HG03196 (cell line): ENCODE measurements at regions not wholly inside any gene's neighbourhood (a gene's known extent, or its start where the extent isn't known, plus 50 kb on each side); places are given as distances from the start of the nearest gene placed in this dataset.

Source experiments
- ATAC-seq: cut with Tn5 transposase; IDR thresholded peaks from one replicate; pipeline ENCODE4 v1.9.1; 2021; ENCODE audit not compliant: unreplicated experiment

DNA sequence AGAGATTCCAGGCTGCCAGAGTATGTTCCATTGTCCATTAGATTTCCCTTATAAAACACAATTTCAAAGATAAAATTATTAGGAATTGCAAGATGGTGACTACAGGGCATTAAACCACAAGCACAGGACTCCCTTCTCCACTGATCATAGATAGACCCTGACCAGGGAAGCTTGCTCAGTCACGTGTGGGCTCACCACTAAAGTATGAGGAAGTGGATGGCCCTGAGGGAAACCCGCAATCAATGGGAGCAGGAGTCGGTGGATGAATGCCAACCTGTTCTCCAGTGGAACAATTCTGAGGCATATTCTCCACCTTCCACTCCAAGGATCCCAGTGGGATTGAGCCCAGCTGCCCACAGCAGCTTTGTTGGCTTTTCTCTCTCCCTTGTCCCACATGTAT, 515.7 kb downstream of the BCOR start:
- no peak for ATAC-seq

DNA sequence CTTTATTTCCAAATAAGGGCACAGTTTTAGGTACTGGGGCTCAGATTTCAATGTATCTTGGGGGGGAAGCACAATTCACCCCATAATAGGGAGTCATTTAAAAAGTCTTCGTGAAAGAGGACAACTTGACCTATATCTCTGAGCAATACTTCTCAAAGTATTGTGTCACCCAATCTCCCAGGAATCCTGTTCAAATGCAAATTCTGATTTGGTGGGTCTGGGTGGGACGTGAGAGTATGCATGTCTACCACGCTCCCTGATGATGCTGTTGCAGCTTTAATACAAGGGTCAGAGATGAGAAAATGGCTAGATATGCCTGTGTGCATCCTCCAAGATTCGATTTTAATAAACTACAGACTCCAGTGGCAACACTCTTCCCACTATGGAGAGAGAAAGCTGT, 514.8 kb downstream of the BCOR start:
- no peak for ATAC-seq

DNA sequence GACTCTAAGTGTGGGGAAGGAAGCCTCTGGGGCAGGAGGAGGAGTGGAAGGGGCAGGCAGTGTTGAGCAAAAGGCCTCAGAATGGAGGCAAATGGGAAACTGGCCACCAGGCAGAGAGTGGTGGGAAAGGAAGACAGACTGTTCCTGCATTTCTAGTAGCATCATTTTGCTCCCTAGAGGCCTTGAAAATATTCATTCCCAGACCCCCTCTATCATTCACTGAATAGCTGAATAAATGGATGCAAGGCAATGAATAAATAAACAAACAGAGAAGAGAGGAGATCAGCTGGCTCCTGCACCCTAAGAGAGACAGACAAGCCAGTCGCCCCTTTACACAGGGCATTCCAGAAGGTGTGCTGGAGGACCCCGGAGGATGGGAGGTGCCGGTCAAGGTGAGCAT, 511.9 kb downstream of the BCOR start:
- no peak for ATAC-seq

DNA sequence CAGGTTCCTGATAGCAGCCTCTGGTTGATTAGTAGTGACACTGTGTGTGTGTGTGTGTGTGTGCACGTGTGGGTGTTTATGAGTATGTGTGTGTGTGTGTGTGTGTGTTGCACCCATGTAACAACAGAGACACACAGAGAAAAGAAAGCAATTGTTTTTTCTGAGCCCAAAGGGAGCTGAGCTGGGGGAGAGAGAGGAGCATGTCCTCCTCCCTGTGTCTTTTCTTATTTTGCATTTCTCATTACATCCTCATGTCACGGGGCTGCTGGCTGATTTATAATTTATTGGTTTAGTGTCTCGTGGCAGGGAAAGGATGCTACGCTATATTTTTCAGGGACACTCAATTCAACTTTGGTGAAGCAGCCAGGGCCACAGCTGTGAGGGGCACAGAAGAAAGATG, 511.4 kb downstream of the BCOR start:
- ATAC-seq: no peak

DNA sequence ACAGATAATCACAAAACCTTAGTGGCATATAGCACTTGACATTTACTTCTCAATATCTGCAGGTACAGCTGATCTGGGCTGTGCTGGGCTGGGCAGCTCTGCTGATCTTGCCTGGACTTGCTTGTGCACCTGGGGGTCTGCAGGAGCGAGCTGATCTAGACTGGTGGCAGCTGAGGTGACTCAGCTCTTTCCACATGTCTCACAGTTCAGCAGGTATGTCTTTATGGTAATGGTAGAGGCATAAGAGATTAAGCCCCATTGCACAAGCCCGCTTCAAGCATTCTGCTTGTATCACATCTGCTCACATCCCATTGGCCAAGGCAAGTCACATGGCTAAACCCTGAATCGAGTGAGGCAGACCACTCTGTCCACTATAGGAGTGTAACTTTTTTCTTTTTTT, 506.7 kb downstream of the BCOR start:
- ATAC-seq: no peak

DNA sequence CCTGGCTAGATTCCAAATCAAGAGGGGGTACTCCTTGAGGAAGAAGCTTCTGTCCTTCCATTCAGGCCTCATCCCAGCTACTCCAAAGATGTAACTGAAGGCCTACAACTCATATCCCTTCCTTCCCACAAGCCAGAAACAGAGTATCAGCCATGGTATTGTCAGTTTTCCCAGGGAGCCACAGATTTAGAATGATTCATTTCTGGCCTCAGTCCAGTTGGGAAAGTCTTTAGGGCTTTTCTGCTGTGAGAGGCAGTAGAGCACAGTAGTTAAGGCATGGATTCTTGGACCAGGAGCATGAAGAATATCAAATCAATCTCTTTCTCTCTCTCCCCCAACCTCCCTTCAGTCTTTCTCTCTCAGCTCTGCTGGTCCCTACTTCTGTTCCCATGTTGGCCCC, 505.0 kb downstream of the BCOR start:
- no peak for ATAC-seq

DNA sequence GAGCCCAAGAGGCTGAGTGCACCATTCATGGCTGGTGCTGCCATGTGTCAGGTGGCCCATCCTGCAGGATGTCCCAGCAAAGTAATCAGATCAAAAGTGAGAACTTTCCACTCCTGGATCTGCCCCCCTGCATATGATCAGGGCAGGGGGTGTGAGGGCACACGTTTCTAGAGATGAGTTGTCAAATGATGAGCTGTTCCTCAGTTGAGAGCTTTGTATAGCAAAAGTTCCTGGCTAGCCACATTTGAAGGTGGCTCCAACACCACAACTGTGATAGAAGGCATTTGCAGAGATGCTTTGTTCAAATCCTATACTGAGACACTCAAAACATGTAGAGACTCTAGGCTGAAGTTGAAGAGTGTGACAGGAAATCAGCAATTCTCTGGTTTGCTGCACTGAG, 501.8 kb downstream of the BCOR start:
- no peak for ATAC-seq

DNA sequence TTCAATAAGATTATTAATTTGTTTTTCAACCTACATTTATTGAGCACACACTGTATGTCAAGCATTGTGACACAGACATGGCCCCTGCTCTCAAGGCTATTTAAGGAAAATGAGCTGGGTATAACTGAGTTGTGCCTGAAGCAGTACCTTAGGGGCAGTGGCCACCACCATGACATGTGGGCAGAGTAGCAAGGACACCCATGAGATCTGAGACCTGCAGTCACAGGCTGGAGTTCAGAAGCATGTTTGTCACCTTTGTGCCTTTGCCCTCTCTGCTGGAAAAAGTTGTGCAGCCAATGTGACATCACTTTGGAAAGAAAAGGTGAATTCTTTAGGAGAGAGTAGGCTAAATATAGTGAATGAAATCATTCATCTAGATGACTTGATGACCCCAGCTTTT, 501.3 kb downstream of the BCOR start:
- no peak for ATAC-seq

DNA sequence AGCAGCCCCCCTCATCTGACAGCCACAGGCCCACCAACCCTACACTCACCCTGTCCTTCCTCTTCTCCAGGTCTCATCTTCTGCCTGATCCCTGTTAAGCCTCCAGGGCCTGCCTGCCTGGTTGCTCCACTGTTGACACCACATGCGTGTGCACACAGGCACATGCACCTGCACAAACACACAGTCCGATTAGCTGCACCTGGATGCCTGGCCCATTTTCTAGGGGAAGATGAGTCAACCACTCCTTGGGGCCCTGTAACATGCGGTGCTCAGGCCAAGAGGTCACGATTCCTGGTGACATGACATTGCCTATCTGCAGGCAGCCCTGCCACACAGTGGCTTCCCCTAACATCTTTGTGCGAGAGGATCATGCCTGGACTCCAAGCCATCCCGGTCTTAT, 498.4 kb downstream of the BCOR start:
- no peak for ATAC-seq

DNA sequence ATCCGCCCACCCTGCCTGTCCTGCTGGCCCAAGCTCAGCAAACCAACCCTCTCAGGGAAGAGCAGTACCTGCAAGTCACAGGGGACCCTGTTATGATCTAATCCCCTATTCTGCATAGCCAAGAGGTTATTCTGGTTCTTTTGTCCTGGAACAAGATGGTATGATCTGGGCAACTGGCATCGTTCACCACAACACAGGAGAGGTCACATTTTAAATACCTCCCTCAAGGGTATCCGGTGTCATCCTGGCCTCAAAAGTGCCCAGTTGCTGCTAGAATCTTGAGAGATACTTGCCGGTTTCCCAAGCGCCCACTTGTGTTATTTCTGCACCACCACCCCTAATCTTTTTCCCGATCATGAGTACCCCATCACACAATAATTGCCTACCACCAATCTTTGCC, 497.5 kb downstream of the BCOR start:
- ATAC-seq: no peak

DNA sequence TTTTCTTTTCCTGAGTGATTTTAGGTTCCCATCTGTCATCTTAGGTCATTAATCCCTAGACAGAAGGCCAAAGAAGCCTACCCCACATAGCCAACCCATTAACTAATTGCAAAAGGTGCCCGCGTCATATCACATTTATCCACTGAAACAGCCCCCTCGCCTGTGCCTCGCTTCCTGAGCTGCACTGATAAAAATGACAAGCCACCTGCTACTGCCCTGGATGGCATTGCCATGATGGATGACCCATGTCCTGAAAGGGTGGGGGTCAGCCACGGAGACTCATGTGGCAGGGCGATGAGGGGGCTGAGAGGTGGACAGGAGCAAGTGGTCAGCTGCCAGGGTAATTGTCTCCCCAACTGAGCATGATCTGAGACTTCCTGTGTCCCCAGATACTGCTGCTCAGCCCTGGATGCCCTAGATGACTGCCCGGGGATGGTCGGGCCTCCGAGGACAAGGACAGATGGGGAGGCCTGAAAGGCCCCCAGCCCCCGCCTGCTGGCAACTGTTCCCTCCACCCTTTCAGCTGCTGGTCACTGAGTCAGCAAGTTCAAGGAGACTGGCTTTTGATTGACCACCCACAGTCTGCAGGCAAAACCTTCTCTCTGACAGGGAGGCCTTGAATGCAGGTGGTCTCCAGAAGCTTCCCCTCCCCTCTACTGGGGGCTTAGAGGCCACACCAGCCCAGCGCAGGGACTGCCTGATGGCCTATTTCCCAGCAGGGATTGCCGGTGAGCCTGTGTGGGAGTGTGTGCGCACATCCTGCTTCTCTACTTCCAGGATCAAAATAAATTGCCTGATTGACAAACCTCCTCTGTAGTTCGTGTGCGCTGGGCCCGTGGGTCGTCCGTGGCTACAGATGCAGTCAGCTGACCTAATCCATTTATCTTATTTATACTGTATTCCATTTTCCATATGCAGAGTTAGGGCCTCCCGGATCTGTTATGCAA, 496.3 kb downstream of the BCOR start:
- ATAC-seq: no peak

DNA sequence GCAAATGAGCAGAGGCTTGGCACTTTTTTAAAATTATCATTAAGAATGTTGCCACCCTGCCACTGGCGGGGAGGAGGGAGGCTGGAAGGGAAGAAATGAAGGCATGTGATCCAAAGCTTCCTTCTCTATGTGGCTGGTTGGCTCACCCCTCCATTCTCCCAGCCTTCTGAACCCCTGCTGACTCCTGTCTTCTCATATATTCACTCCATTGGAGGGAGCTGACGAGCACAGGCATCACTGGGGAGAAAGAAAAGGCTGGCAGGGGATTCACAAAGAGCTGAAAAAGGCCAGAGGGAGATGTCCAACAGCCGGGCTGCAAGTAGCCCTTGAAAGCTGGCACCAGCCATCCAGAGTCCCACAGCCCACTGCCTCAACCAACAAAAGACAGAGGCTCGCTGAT, 495.6 kb downstream of the BCOR start:
- no peak for ATAC-seq

DNA sequence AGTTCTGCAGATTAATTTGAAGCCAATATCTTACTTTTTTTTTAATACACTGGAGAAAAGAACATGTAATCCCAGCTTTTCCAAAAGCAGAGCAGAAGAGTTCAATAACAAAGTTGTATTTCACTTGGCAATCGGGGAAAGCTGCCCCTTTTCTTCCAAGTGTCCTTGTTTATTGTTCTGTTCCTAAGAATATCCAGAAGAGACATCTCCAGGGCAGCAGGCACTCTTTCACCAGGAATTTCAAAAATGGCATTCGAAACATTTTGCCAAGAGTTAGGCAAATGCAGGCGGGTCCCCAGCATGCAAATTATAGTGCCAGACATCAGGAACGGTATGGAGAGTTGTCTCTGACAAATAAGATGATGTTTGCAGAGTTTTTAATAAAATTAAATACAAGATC, 494.5 kb downstream of the BCOR start:
- no peak for ATAC-seq

DNA sequence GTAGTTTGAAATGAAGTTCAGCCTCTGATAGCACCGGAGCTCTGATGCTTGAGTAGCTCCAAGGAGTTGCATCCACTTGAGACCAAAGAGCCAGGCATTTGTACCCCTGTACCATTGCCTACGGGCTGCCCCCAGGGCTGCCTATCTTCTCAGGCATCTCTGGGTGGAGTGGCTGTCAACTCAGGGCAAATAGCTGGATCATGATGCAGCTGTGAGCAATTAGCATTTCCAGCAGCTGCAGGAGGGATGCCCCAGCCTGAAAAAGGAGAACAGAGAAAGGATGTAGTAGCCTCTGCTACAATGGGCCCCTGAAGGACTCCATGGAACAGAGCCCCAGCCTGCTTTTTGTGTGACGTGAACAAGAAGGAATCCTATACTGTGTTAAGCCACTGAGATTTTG, 492.6 kb downstream of the BCOR start:
- no peak for ATAC-seq

DNA sequence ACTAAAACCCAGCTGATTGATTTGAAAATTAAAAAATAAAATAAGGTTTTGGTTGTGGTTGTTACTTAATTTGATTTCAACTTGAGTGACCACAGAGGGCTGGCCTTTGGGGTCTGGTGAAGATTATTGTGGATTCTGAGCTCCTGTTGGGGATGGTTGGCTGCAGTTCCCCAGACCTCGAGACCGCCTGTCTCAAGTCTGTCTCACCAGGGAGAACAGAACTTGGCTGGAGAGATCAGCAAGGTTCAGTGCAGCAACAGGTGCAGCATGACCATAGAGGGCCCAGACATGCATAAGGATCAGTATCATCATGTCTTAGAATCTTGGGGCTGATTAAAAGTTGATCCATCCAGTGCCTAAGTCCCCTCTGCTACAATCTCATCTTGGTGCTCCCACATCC, 491.9 kb downstream of the BCOR start:
- no peak for ATAC-seq

DNA sequence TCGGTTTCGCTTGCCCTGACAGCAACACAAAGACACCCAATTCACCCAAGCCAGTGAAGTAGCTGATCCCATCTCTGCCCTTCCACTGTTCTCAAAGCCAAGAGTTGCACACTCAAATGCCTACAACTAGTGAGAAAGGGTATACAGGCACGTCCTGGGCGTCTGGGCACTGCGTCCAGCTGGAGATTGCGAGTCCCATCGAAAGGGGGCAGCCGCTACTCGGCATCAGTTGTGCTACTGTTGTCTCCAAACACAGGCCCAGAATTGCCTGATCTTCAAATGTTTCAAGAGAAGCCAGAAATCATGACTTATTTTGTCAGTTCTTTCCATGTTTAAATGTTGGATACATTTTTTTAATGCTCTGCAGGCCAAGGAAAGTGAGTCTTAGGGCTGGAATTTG, 487.8 kb downstream of the BCOR start:
- no peak for ATAC-seq

DNA sequence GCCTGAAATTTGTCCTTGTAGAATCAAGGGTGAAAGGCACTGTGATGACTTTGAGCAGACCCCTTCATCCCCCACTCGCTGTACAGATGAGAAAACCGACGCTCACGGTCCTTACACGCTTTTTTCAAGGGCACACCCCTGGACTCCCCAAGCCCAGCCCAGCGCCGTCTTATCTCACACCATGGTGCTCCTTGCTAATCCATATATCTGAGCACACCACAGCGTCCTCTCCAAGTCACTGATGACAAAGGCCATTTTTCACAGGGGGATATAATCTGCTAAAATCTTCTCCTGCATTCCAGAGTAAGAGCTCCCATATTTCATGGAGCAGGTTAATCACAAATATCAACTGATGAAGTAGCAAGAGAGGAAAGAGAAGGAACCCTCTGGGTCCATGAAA, 486.3 kb downstream of the BCOR start:
- ATAC-seq: no peak

DNA sequence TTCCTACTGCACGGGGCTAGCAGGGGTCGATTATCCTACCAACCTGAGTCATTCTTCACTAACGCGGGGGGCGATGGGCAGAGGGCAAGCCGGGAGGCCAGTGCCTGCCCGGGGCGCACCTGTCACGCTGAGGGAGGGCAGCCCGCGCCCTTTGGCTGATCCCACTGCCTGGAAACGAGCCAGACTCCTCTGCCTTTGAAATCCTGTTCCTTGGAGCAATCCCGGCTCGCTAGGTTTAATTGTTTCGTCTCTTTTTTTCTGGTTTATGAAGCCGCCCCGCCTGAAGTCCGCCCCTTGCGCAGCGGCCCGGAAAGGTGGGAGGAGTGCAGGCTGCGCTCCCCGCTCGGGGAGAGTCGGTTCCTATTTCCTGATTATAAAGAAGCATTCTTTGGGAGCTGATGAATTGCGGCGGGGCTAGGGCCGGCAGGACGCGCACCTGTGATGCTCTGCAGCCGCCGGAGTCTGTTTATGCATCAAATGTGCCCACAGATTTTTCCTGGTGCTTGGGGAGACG, 484.2 kb downstream of the BCOR start:
- ATAC-seq: no peak

DNA sequence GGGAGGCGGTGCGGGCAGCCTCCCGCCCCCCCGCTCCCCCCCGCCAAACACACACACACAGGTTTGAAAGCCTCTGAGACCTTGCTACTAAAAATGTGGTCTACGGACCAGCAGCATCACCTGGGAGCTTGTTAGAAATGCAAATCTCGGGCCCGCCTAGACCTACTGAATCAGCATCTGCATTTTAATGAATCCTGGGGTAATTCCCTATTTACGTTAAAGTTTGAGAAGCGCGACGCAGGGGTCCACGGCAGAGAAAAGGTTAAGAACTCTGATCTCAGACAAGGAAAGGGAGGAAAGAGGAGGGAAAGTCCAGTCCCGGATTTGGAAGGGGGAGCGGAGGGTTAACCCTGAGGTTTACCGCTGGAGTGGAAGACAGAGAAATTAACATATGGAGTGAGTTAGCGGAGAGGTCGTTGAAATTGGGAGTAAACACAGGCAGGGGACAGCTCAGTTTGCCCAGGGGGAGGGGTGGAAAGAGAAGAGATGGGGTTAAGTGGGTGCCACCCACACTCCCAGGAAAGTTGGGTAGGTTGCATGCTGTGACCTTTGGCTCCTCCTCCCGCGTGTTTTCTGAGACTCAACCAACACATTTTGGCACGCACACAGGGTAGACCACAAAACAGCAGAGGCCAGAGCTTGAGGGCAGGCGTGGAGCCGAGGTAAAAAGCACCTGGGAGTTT, 483.6 kb downstream of the BCOR start:
- no peak for ATAC-seq

DNA sequence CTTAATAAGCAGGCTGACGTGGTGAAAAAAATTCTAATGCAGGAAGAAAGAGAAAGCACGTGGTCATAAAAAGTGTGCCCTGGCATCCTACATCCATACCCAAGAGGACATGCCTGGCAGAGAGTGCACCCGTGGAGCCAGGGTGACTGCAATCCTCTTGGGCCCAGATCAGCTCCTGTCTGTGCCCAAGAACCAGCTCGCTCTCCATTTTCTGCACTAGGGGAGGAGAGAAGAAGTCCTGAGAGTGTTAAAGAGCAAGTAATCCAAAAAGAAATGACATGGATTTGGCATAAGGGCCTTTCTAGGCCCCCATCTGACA, 483.1 kb downstream of the BCOR start:
- no peak for ATAC-seq

DNA sequence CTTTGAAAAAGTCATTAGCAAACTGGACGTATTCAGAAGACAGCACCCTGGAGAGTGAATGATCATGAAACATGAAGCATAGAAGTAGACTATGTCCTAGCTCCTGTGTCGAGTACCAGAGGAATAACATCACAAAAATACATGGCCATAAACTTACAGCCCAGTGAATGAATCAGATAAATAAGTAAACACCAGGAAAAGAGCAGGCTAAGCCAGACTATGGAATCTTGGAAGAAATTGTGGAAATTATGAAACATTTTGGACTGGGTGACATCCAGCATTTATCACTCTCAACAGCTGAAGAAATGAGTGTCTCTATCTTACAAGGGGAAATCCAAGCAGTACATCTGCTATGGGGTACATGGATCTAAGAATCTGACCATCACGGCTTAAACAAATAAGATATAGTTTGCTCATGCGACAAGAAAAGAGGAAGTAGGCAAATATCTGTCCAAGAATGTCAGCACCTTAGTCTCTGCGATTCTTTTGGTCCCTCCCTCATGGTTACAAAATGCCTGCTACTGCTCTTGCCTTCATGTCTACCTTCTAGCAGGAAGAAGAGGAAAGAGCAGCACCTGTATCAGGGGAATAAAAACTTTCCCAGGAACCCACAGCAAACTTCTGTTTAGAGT, 481.5 kb downstream of the BCOR start:
- ATAC-seq: no peak

DNA sequence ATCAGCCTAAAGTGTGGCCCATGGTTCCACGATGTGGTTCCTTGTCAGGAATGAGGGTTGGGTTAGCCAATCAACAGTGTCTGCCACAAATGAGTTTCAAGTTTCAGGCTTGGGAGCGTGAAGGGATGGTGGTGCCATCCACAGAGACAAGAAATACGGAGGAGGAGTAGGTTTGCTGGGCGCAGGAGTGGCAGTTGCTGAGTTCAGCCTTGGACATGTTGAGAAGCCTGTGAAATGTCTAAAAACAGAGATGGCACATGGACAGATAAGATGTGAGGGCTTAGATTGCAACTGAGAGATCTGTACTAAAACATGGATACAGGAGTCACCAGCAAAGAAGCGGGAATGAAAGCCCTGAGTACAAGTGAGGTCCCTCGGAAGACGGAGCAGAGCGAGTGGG, 481.0 kb downstream of the BCOR start:
- ATAC-seq: no peak
